BJ (cell line): ENCODE measurements at regions not wholly inside any gene's neighbourhood (a gene's known extent, or its start where the extent isn't known, plus 50 kb on each side); places are given as distances from the start of the nearest gene placed in this dataset.
"Not testable (repeated sequence)": the region's sequence is repeated elsewhere in the genome, so short reads cannot be mapped to it uniquely, and the experiment has no call there.

Experiments used
- CTCF ChIA-PET: fragments of 350-600 bp; formaldehyde crosslinking; extraction: SDS; loops from one replicate; lab custom pipeline; 2021; ENCODE audit warnings: antibody characterized with exemption, inconsistent platforms; lab: Yijun Ruan, JAX
- POLR2A ChIA-PET: fragments of 300-600 bp; sonication (Branson Sonifier 250); formaldehyde crosslinking; extraction: SDS; loops from one replicate; lab custom pipeline; 2021; ENCODE audit warnings: antibody characterized with exemption; lab: Charles Lee
- DNase-seq: peaks from one replicate; pipeline ENCODE4 v3.0.0-alpha.2; 2011; ENCODE audit warnings: low read depth
- H3K27me3 ChIP-seq: 2 replicates; pipeline ENCODE4 v1.6.0; 2011; ENCODE audit warnings: low read length; ENCODE audit not compliant: control insufficient read depth, insufficient read depth
- H3K36me3 ChIP-seq: 2 replicates; pipeline ENCODE4 v1.5.1; 2011; ENCODE audit warnings: low read length; ENCODE audit not compliant: control insufficient read depth, insufficient read depth
- H3K4me3 ChIP-seq: 2 replicates; pipeline ENCODE4 v1.5.1; 2011; ENCODE audit warnings: low read depth, mild to moderate bottlenecking, control low read depth, low read length
- CTCF ChIP-seq: IDR thresholded peaks from 2 replicates; pipeline ENCODE4 v1.5.1; 2011; ENCODE audit warnings: low read depth, mild to moderate bottlenecking, control low read depth, inconsistent platforms, low read length, moderate library complexity; ENCODE audit not compliant: insufficient read depth

GRCh38 chr12:124470139-124470538, 97.3 kb downstream of the NCOR2 start:
- no peak for DNase-seq
- Histone ChIP-seq H3K36me3 (peaks cover 32% of the 10 kb centered on the region), H3K4me3 (no peak overlapping the region), H3K27me3 (no peaks in the 10 kb centered on the region)
- CTCF ChIA-PET, result interaction anchor here (1.3 kb wide), 1 partner anchor 14 kb away, joined by 4 read pairs; no protein-coding TSS in a partner anchor
- TF ChIP-seq CTCF, result no peak
- POLR2A ChIA-PET, result no interaction called here

GRCh38 chr12:124469193-124469888, 98.1 kb downstream of the NCOR2 start:
- Histone ChIP-seq H3K27me3 (no peaks in the 10 kb centered on the region), H3K4me3 (no peak overlapping the region), H3K36me3 (peaks cover 37% of the 10 kb centered on the region)
- peak; percentile 77 for TF ChIP-seq CTCF
- DNase-seq, result no peak
- ChIA-PET POLR2A (no interaction called here), CTCF (interaction anchor here (0.8 kb wide), 1 partner anchor 21 kb away, joined by 3 read pairs; no protein-coding TSS in a partner anchor)

GRCh38 chr12:124467549-124467948, 99.9 kb downstream of the NCOR2 start:
- CTCF ChIA-PET, H3K27me3 ChIP-seq, DNase-seq, POLR2A ChIA-PET, H3K4me3 ChIP-seq: not testable (repeated sequence)
- peaks cover 34% of the 10 kb centered on the region for H3K36me3 ChIP-seq

GRCh38 chr12:124466216-124467128, 100.9 kb downstream of the NCOR2 start:
- peaks cover 35% of the 10 kb centered on the region for H3K36me3 ChIP-seq
- POLR2A ChIA-PET, result no interaction called here
- TF ChIP-seq CTCF, result no peak
- H3K27me3 ChIP-seq, result no peaks in the 10 kb centered on the region
- CTCF ChIA-PET, result interaction anchor here (1.2 kb wide), 1 partner anchor 9 kb away, joined by 3 read pairs; no protein-coding TSS in a partner anchor
- no peak for DNase-seq
- H3K4me3 ChIP-seq, result no peak overlapping the region

- Histone ChIP-seq H3K27me3 (no peaks in the 10 kb centered on the region), H3K36me3 (peaks cover 35% of the 10 kb centered on the region), H3K4me3 (no peak overlapping the region)
- no peak for TF ChIP-seq CTCF
- CTCF ChIA-PET, result interaction anchor here (1.2 kb wide), 1 partner anchor 10 kb away, joined by 3 read pairs; no protein-coding TSS in a partner anchor
- DNase-seq, result no peak
- POLR2A ChIA-PET, result no interaction called here
Observed at GRCh38 chr12:124465473-124465872, 101.9 kb downstream of the NCOR2 start.
